HCT116 (cell line): ENCODE measurements at regions not wholly inside any gene's neighbourhood (a gene's known extent, or its start where the extent isn't known, plus 50 kb on each side); places are given as distances from the start of the nearest gene placed in this dataset.

Experiments
- ATAC-seq: fragments of 200-7000 bp; cut with Tn5 transposase; 2 replicates; pipeline ENCODE4 v1.9.1; 2020; ENCODE audit warnings: mild to moderate bottlenecking, moderate library complexity
- BruUV-seq: library from RNA; stranded (reverse); fragments of 400-500 nt; replicated peaks from 2 replicates; lab custom pipeline; 2021; lab: Mats Ljungman, UMichigan
- CTCF ChIA-PET: fragments of 300-600 bp; sonication (Branson Sonifier 250); formaldehyde crosslinking; loops from one replicate; lab custom pipeline; 2021; ENCODE audit warnings: antibody characterized with exemption; lab: Charles Lee
- POLR2A ChIA-PET: fragments of 300-600, 350-600 bp; sonication (Branson Sonifier 250); formaldehyde crosslinking; loops from one replicate; lab custom pipeline; 2021; ENCODE audit warnings: antibody characterized with exemption; lab: Charles Lee
- RAD21 ChIA-PET, 2 experiments: fragments of 300-600 bp; sonication (Branson Sonifier 250); formaldehyde crosslinking; loops; one replicate each; lab custom pipeline; 2023; ENCODE audit warnings: low total read pairs in 2 of 2; ENCODE audit not compliant: uncharacterized antibody in 2 of 2, unreplicated experiment in 2 of 2, low non-redundant PET in 1 of 2; lab: Charles Lee
- DNase-seq: peaks from one replicate; pipeline ENCODE4 v3.0.0-alpha.2; 2010; ENCODE audit warnings: low read depth, low spot score
- H2AFZ ChIP-seq: fragments of 200-600 bp; shearing (Covaris generic), sonication (generic); 2 replicates; pipeline ENCODE4 v1.6.1; 2017; ENCODE audit warnings: low read depth, mixed run types, mixed read lengths, antibody characterized with exemption, low read length; ENCODE audit not compliant: poor library complexity, severe bottlenecking
- H3K27ac ChIP-seq: 2 replicates; pipeline ENCODE4 v1.5.1; 2012; ENCODE audit warnings: low read depth, low read length
- H3K27me3 ChIP-seq: fragments of 200-600 bp; sonication (generic); 2 replicates; pipeline ENCODE4 v1.6.1; 2016; ENCODE audit warnings: mixed run types, low read length, mixed read lengths; ENCODE audit not compliant: insufficient read depth
- H3K36me3 ChIP-seq, 2 experiments: fragments of 200-500 bp in 1 of 2; fragments of 200-600 bp in 1 of 2; sonication (Bioruptor generic) in 1 of 2; sonication (generic) in 1 of 2; 2 replicates each; pipeline versions ENCODE4 v1.5.1 to v1.6.1; 2014 to 2016; ENCODE audit warnings: low read length in 2 of 2, inconsistent platforms in 1 of 2, mixed read lengths in 1 of 2, mixed run types in 1 of 2; ENCODE audit not compliant: insufficient read depth in 2 of 2, control insufficient read depth in 1 of 2
- H3K4me1 ChIP-seq, 2 experiments: fragments of 200-600 bp in 1 of 2; sonication (generic) in 1 of 2; 2 replicates each; pipeline versions ENCODE4 v1.5.1 to v1.6.1; 2012 to 2017; ENCODE audit warnings: low read length in 2 of 2, inconsistent platforms in 1 of 2, mild to moderate bottlenecking in 1 of 2, mixed read lengths in 1 of 2, mixed run types in 1 of 2, moderate library complexity in 1 of 2; ENCODE audit not compliant: insufficient read depth in 2 of 2, control insufficient read depth in 1 of 2
- H3K4me2 ChIP-seq: fragments of 200-600 bp; sonication (generic); 2 replicates; pipeline ENCODE4 v1.6.1; 2017; ENCODE audit warnings: mixed run types, low read length, mixed read lengths
- H3K4me3 ChIP-seq, 2 experiments: fragments of 200-600 bp in 1 of 2; sonication (generic) in 1 of 2; replicated peaks in 1 of 2; 2 replicates each; pipeline ENCODE4 v1.5.1; 2011 to 2016; ENCODE audit warnings: low read length in 2 of 2, control low read depth in 1 of 2, low read depth in 1 of 2, mild to moderate bottlenecking in 1 of 2, mixed read lengths in 1 of 2, mixed run types in 1 of 2
- H3K79me2 ChIP-seq: fragments of 200-600 bp; sonication (generic); 2 replicates; pipeline ENCODE4 v1.6.1; 2017; ENCODE audit warnings: mild to moderate bottlenecking, mixed run types, low read length, moderate library complexity, mixed read lengths; ENCODE audit not compliant: insufficient read depth
- H3K9ac ChIP-seq: fragments of 200-600 bp; sonication (generic); 2 replicates; pipeline ENCODE4 v1.6.1; 2016; ENCODE audit warnings: low read length, mixed read lengths
- H3K9me2 ChIP-seq: fragments of 200-600 bp; sonication (generic), shearing (Covaris generic); 2 replicates; pipeline ENCODE4 v1.6.1; 2017; ENCODE audit warnings: mixed run types, mild to moderate bottlenecking, moderate library complexity; ENCODE audit not compliant: insufficient read depth
- H3K9me3 ChIP-seq, 2 experiments: fragments of 200-500 bp in 1 of 2; fragments of 200-600 bp in 1 of 2; sonication (Bioruptor generic) in 1 of 2; sonication (generic) in 1 of 2; 2 replicates each; pipeline ENCODE4 v1.6.1; 2014 to 2017; ENCODE audit warnings: low read length in 2 of 2, mixed read lengths in 2 of 2, inconsistent platforms in 1 of 2, low read depth in 1 of 2, mild to moderate bottlenecking in 1 of 2, mixed run types in 1 of 2, moderate library complexity in 1 of 2; ENCODE audit not compliant: control insufficient read depth in 1 of 2, insufficient read depth in 1 of 2
- H4K20me1 ChIP-seq: fragments of 200-600 bp; sonication (generic), shearing (Covaris generic); 2 replicates; pipeline ENCODE4 v1.6.1; 2017; ENCODE audit warnings: mixed run types, mild to moderate bottlenecking, moderate library complexity; ENCODE audit not compliant: insufficient read depth
- ELF1 ChIP-seq: IDR thresholded peaks from 2 replicates; pipeline ENCODE4 v1.6.1; 2012; ENCODE audit warnings: low read depth, borderline replicate concordance
- JUND ChIP-seq: IDR thresholded peaks from 2 replicates; pipeline ENCODE4 v1.6.1; 2012
- POLR2AphosphoS5 ChIP-seq: IDR thresholded peaks from 2 replicates; pipeline ENCODE4 v1.6.1; 2011; ENCODE audit warnings: mild to moderate bottlenecking, low read depth, low read length, moderate library complexity
- SIN3A ChIP-seq: IDR thresholded peaks from 2 replicates; pipeline ENCODE4 v1.6.1; 2012; ENCODE audit warnings: low read depth
- SP1 ChIP-seq: IDR thresholded peaks from 2 replicates; pipeline ENCODE4 v1.6.1; 2012; ENCODE audit warnings: low read depth
- TCF7L2 ChIP-seq: IDR thresholded peaks from 2 replicates; pipeline ENCODE4 v1.7.0; 2011; ENCODE audit warnings: borderline replicate concordance, inconsistent platforms; ENCODE audit not compliant: insufficient read depth, insufficient read length; ENCODE audit errors: extremely low read depth
- intact Hi-C: fragments of 100-400 bp; cut with micrococcal nuclease; formaldehyde crosslinking; loops from 2 replicates; pipeline ENCODE4 v1.10.0; 2022

DNA sequence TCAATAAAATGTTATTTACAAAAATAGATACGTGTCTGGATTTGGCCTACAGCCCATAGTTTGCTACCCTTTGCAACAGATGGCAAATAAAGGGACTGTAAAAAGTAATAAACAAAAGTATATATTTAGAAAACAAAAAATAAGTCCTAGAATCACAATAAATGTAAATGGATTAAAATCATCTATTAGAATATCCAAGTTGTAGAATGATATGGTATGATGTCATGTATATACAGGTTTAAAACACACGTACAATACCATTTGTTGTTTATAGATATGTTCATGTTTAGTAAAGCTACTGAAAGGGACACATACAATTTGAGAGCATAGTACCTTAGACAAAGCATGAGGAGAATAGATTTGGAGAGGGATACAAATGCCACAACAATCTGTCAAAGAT, 219.5 kb downstream of the BCL11B start:
- Histone ChIP-seq H3K9me2 (no peaks in the 10 kb centered on the region), H4K20me1 (no peaks in the 10 kb centered on the region), H3K4me2 (no peak overlapping the region), H2AFZ (no peak overlapping the region), H3K9ac (no peak overlapping the region)
- ChIA-PET RAD21 (no interaction called here), POLR2A (no interaction called here), CTCF (no interaction called here)
- TF ChIP-seq JUND (no peak), SIN3A (no peak), TCF7L2 (no peak), ELF1 (no peak), POLR2AphosphoS5 (no peak)
- TF ChIP-seq, all 23 proteins: peak for 0
- Histone ChIP-seq H3K79me2 (no peaks in the 10 kb centered on the region), H3K36me3 (no peaks in the 10 kb centered on the region), H3K4me3 (no peak overlapping the region), H3K27ac (no peak overlapping the region), H3K9me3 (no peaks in the 10 kb centered on the region), H3K4me1 (no peaks in the 10 kb centered on the region), H3K27me3 (no peaks in the 10 kb centered on the region; the same call in 1 of the 2 replicates)
- DNase-seq (no peak), ATAC-seq (no peak)
- BruUV-seq, result no TSS peak
- intact Hi-C loops, result no loop called here

DNA sequence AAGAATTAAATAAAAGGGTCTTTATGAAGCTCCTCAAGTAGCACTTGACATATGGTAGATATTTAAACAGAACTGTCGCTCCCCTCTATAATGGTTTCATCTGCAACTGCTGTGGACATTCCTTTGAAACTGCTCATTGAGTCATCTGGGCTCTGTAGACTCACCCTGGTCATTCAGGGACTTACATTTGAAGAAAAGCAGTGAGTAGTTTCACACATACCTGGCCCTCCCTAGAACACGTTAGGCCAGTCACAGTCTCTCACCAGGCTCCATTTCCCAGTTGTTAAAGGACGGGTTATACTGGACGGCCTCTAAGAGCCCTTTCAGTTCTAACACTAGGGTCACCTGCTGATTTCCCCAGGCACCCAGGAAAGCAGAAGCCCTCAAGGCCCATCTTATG, 217.0 kb downstream of the BCL11B start:
- no peaks in the 10 kb centered on the region for H3K79me2 ChIP-seq
- no peak overlapping the region for H3K27ac ChIP-seq
- H3K36me3 ChIP-seq, result no peaks in the 10 kb centered on the region
- no peak overlapping the region for H3K4me2 ChIP-seq
- intact Hi-C loops, result no loop called here
- POLR2A ChIA-PET, result no interaction called here
- no peak for ATAC-seq
- no peaks in the 10 kb centered on the region for H3K27me3 ChIP-seq
- BruUV-seq, result no TSS peak
- H4K20me1 ChIP-seq, result no peaks in the 10 kb centered on the region
- TF ChIP-seq SP1, result no peak
- TF ChIP-seq, all 23 proteins: peak for 0
- no peak overlapping the region for H3K9ac ChIP-seq
- no peak overlapping the region for H2AFZ ChIP-seq
- no peaks in the 10 kb centered on the region for H3K4me1 ChIP-seq
- ChIA-PET CTCF (no interaction called here), RAD21 (no interaction called here)
- no peak for DNase-seq
- H3K9me3 ChIP-seq, result no peaks in the 10 kb centered on the region
- no peak overlapping the region for H3K4me3 ChIP-seq
- H3K9me2 ChIP-seq, result no peaks in the 10 kb centered on the region
